Caco-2 (cell line): ENCODE measurements at regions not wholly inside any gene's neighbourhood (a gene's known extent, or its start where the extent isn't known, plus 50 kb on each side); places are given as distances from the start of the nearest gene placed in this dataset.

Experiments
- BruUV-seq: library from RNA; stranded (reverse); fragments of 400-500 nt; replicated peaks from 2 replicates; lab custom pipeline; 2021; lab: Mats Ljungman, UMichigan
- CTCF ChIA-PET: fragments of 300-600 bp; sonication (Branson Sonifier 250); formaldehyde crosslinking; loops from one replicate; lab custom pipeline; 2022; ENCODE audit warnings: antibody characterized with exemption; lab: Charles Lee
- POLR2A ChIA-PET: fragments of 300-600 bp; sonication (Branson Sonifier 250); formaldehyde crosslinking; loops from one replicate; lab custom pipeline; 2022; ENCODE audit warnings: antibody characterized with exemption; lab: Charles Lee
- DNase-seq, 2 experiments: peaks; one replicate each; pipeline versions ENCODE4 v3.0.0 to v3.0.0-alpha.2; 2020 to 2022
- H3K27me3 ChIP-seq: replicated peaks from 2 replicates; pipeline ENCODE4 v1.6.0; 2011; ENCODE audit warnings: low read length; ENCODE audit not compliant: control insufficient read depth, insufficient read depth
- H3K36me3 ChIP-seq: 2 replicates; pipeline ENCODE4 v1.5.1; 2011; ENCODE audit warnings: low read length; ENCODE audit not compliant: control insufficient read depth, insufficient read depth
- H3K4me1 ChIP-seq: fragments of 250-450 bp; sonication (Bioruptor Pico); 2 replicates; pipeline ENCODE4 v1.5.1; 2020; ENCODE audit warnings: mild to moderate bottlenecking
- H3K4me3 ChIP-seq: 2 replicates; pipeline ENCODE4 v1.5.1; 2011; ENCODE audit warnings: low read depth, mild to moderate bottlenecking, control low read depth, low read length
- H3K9me3 ChIP-seq: fragments of 250-450 bp; sonication (Bioruptor Pico); 2 replicates; pipeline ENCODE4 v1.5.1; 2020; ENCODE audit warnings: mild to moderate bottlenecking, moderate library complexity
- H3K27ac Mint-ChIP-seq: one replicate; pipeline ENCODE4 v1.8.0; 2022; ENCODE audit warnings: mixed read lengths; ENCODE audit not compliant: unreplicated experiment
- H3K27me3 Mint-ChIP-seq: one replicate; pipeline ENCODE4 v1.8.0; 2022; ENCODE audit warnings: mixed read lengths; ENCODE audit not compliant: insufficient read depth, unreplicated experiment
- H3K36me3 Mint-ChIP-seq: one replicate; pipeline ENCODE4 v1.8.0; 2022; ENCODE audit warnings: mild to moderate bottlenecking, mixed read lengths; ENCODE audit not compliant: insufficient read depth, unreplicated experiment
- H3K4me1 Mint-ChIP-seq: one replicate; pipeline ENCODE4 v1.8.0; 2022; ENCODE audit warnings: low read depth, mixed read lengths; ENCODE audit not compliant: unreplicated experiment
- H3K4me3 Mint-ChIP-seq: one replicate; pipeline ENCODE4 v1.8.0; 2022; ENCODE audit warnings: mild to moderate bottlenecking, moderate library complexity, mixed read lengths; ENCODE audit not compliant: unreplicated experiment
- H3K9me3 Mint-ChIP-seq: one replicate; pipeline ENCODE4 v1.8.0; 2022; ENCODE audit warnings: mixed read lengths; ENCODE audit not compliant: unreplicated experiment
- intact Hi-C: fragments of 100-400 bp; cut with micrococcal nuclease; formaldehyde crosslinking; loops from one replicate; pipeline ENCODE4 v1.10.0; 2022; ENCODE audit not compliant: unreplicated experiment
- TF ChIP-seq, protein P1 (sequence below), 2 experiments: fragments of 200-600 bp in 1 of 2; IDR thresholded peaks; 1 replicate in 1 of 2; 2 replicates in 1 of 2; pipeline versions ENCODE4 v1.5.1 to v1.8.0; 2011 to 2022; ENCODE audit warnings: antibody characterized with exemption in 1 of 2, control low read depth in 1 of 2, inconsistent platforms in 1 of 2, low read depth in 1 of 2, low read length in 1 of 2, mild to moderate bottlenecking in 1 of 2, moderate library complexity in 1 of 2; ENCODE audit not compliant: insufficient read depth in 1 of 2, severe bottlenecking in 1 of 2, unreplicated experiment in 1 of 2

DNA sequence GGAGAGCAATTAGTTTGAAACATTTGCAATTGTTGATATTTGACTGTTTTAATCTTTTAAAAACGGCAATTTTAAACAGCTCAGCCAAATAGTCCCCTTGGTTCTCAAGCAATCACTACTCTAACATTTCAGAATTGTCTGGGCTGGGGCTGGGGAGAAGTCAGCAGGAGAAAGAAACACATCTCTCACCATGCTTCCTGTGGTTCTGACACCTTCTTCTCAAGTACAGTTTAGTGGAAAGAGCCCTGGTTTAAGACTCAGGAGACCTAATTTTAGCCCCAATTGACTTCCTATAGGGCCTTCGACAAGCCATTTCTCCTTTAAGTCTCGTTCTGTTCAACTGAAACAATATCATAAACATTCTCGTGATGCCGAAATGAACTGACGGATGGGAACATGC, 168.4 kb upstream of the CDYL start:
- no peak overlapping the region for H3K4me3 Mint-ChIP-seq
- Histone ChIP-seq H3K27me3 (no peaks in the 10 kb centered on the region), H3K36me3 (no peaks in the 10 kb centered on the region), H3K9me3 (no peaks in the 10 kb centered on the region), H3K4me1 (0 out of 2 replicates have a peak, but pooled peaks cover 7% of the 10 kb centered on the region), H3K4me3 (no peak overlapping the region)
- no peaks in the 10 kb centered on the region for H3K36me3 Mint-ChIP-seq
- BruUV-seq = no TSS peak
- TF ChIP-seq, protein P1, sequence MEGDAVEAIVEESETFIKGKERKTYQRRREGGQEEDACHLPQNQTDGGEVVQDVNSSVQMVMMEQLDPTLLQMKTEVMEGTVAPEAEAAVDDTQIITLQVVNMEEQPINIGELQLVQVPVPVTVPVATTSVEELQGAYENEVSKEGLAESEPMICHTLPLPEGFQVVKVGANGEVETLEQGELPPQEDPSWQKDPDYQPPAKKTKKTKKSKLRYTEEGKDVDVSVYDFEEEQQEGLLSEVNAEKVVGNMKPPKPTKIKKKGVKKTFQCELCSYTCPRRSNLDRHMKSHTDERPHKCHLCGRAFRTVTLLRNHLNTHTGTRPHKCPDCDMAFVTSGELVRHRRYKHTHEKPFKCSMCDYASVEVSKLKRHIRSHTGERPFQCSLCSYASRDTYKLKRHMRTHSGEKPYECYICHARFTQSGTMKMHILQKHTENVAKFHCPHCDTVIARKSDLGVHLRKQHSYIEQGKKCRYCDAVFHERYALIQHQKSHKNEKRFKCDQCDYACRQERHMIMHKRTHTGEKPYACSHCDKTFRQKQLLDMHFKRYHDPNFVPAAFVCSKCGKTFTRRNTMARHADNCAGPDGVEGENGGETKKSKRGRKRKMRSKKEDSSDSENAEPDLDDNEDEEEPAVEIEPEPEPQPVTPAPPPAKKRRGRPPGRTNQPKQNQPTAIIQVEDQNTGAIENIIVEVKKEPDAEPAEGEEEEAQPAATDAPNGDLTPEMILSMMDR (IDR thresholded peaks at IDR 0.05; ENCODE audit: insufficient read depth in 1 of 2, low read depth in 1 of 2, low read length in 1 of 2, severe bottlenecking in 1 of 2, unreplicated experiment in 1 of 2) = no peak
- POLR2A ChIA-PET = no interaction called here
- intact Hi-C loops = no loop called here
- no peak for DNase-seq
- no peaks in the 10 kb centered on the region for H3K9me3 Mint-ChIP-seq
- no peaks in the 10 kb centered on the region for H3K4me1 Mint-ChIP-seq
- no peaks in the 10 kb centered on the region for H3K27me3 Mint-ChIP-seq
- H3K27ac Mint-ChIP-seq = no peak overlapping the region
- CTCF ChIA-PET = no interaction called here

DNA sequence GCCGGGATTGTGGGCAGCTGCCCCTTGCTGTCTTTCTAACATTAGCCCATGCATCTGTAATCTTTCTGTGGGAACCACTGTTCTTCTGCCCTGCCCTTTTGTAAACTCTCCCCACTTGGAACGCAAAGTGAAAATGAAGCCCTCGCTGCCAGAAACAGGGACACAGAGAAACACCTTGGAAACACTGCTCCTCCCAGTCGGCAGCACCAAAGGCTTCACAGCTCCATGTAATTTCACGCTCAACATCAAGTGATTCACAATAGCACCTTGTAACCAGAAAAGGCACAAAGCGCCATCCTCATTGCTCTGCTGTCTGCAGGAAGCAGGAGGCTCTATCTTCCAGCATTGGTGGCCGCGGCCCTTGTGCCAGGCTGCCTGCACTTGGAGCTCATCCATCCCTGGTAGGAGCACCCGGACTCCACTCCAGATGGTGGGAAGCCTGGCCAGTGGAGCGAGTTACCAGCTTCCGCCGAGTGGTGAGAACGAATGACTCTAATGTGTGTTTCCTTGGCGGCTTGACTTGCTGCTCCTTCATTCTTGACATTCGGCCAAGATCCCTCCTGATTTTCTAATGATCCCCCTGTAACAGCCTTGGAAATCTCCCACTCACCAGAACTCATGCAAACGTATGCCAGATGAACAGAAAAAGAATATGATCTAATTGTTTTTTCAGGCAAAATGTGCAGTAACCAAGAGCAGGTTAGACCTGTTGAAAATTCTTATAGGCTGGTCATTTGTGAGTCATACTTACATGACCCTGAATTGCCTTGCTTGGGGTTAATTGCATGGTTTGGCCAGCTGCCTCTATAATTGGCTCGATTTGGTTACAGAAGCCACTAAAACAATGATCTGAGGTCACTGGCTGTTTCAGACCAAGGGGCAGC, 169.1 kb upstream of the CDYL start:
- Mint-ChIP-seq H3K27ac (no peak overlapping the region), H3K27me3 (no peaks in the 10 kb centered on the region), H3K36me3 (no peaks in the 10 kb centered on the region), H3K4me3 (no peak overlapping the region), H3K4me1 (no peaks in the 10 kb centered on the region), H3K9me3 (no peaks in the 10 kb centered on the region)
- Histone ChIP-seq H3K4me1 (0 out of 2 replicates have a peak, but pooled peaks cover 7% of the 10 kb centered on the region), H3K27me3 (no peaks in the 10 kb centered on the region), H3K36me3 (no peaks in the 10 kb centered on the region), H3K4me3 (no peak overlapping the region), H3K9me3 (no peaks in the 10 kb centered on the region)
- TF ChIP-seq, protein P1 (IDR thresholded peaks at IDR 0.05; ENCODE audit: insufficient read depth in 1 of 2, low read depth in 1 of 2, low read length in 1 of 2, severe bottlenecking in 1 of 2, unreplicated experiment in 1 of 2) = no peak
- no TSS peak for BruUV-seq
- DNase-seq = no peak
- intact Hi-C loops = no loop called here
- ChIA-PET CTCF (no interaction called here), POLR2A (no interaction called here)

DNA sequence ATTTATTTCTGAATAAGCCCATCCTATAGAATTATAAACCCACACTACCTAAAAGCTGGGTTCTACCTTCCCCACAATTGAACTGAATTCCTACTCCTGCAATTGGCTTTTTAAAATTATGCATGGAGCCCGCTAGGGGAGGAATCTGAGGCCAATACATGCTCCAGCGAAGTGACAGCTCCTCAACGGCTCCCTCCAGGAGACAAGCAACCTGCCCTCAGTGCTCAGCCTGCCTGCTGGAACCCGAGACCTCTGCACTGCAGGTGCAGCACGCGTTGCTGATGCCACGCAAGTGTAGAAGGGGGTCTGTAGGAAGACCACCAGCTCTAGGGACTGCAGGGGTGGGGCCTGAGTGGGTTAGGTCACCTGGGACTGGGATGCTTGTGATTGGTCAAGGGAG, 170.2 kb upstream of the CDYL start:
- H3K27me3 Mint-ChIP-seq = no peaks in the 10 kb centered on the region
- no peak overlapping the region for H3K4me3 Mint-ChIP-seq
- H3K4me3 ChIP-seq = no peak overlapping the region
- H3K36me3 ChIP-seq = no peaks in the 10 kb centered on the region
- no peaks in the 10 kb centered on the region for H3K36me3 Mint-ChIP-seq
- ChIA-PET POLR2A (no interaction called here), CTCF (no interaction called here)
- H3K27me3 ChIP-seq = no peaks in the 10 kb centered on the region
- no peaks in the 10 kb centered on the region for H3K4me1 Mint-ChIP-seq
- H3K9me3 ChIP-seq = no peaks in the 10 kb centered on the region
- intact Hi-C loops = no loop called here
- DNase-seq = no peak
- H3K9me3 Mint-ChIP-seq = peaks cover 5% of the 10 kb centered on the region
- no peak overlapping the region for H3K27ac Mint-ChIP-seq
- H3K4me1 ChIP-seq = 0 out of 2 replicates have a peak, but pooled peaks cover 7% of the 10 kb centered on the region
- TF ChIP-seq, protein P1 (IDR thresholded peaks at IDR 0.05; ENCODE audit: insufficient read depth in 1 of 2, low read depth in 1 of 2, low read length in 1 of 2, severe bottlenecking in 1 of 2, unreplicated experiment in 1 of 2) = no peak
- no TSS peak for BruUV-seq
